RWPE1 (cell line): ENCODE measurements at regions not wholly inside any gene's neighbourhood (a gene's known extent, or its start where the extent isn't known, plus 50 kb on each side); places are given as distances from the start of the nearest gene placed in this dataset.

Source experiments
- CTCF ChIA-PET: fragments of 350-600 bp; sonication (Branson Sonifier 250); formaldehyde crosslinking; extraction: SDS; loops from one replicate; lab custom pipeline; 2021; lab: Yijun Ruan, JAX
- POLR2A ChIA-PET: fragments of 400-600 bp; formaldehyde crosslinking; extraction: SDS; loops from one replicate; lab custom pipeline; 2020; ENCODE audit warnings: antibody characterized with exemption; ENCODE audit not compliant: low non-redundant PET; lab: Yijun Ruan, JAX
- DNase-seq: peaks from one replicate; pipeline ENCODE4 v3.0.0; 2012; ENCODE audit warnings: low spot score
- H3K27ac ChIP-seq: fragments of 450-650 bp; 2 replicates; pipeline ENCODE4 v1.5.1; 2017
- TF ChIP-seq, protein P1 (sequence below): fragments of 450-650 bp; conservative IDR thresholded peaks from 2 replicates; pipeline ENCODE4 v1.5.1; 2017; ENCODE audit warnings: low read depth, mild to moderate bottlenecking

DNA sequence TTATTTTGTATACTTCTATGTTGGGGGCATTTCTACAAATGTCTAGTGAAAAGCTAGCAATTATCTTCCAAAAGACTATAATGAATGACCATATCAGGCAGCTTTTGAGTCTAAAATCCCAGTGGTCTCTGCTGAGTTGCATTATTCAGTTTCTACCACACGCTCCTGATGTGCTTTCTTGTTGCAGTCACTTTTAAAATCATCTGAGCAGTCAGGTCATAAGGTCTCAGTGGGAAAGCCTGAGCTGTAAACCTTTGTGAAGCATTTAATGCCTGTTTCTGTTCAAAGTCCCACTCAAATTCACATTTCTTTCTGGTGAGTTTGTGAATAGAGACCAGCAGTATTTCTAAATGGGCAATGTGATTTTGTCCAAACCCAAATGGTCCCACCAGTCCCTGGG lies 1681.5 kb downstream of the HACE1 start:
- no peak for DNase-seq
- H3K27ac ChIP-seq: no peak overlapping the region
- TF ChIP-seq, protein P1, sequence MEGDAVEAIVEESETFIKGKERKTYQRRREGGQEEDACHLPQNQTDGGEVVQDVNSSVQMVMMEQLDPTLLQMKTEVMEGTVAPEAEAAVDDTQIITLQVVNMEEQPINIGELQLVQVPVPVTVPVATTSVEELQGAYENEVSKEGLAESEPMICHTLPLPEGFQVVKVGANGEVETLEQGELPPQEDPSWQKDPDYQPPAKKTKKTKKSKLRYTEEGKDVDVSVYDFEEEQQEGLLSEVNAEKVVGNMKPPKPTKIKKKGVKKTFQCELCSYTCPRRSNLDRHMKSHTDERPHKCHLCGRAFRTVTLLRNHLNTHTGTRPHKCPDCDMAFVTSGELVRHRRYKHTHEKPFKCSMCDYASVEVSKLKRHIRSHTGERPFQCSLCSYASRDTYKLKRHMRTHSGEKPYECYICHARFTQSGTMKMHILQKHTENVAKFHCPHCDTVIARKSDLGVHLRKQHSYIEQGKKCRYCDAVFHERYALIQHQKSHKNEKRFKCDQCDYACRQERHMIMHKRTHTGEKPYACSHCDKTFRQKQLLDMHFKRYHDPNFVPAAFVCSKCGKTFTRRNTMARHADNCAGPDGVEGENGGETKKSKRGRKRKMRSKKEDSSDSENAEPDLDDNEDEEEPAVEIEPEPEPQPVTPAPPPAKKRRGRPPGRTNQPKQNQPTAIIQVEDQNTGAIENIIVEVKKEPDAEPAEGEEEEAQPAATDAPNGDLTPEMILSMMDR: no peak
- CTCF ChIA-PET: no interaction called here
- POLR2A ChIA-PET: no interaction called here

DNA sequence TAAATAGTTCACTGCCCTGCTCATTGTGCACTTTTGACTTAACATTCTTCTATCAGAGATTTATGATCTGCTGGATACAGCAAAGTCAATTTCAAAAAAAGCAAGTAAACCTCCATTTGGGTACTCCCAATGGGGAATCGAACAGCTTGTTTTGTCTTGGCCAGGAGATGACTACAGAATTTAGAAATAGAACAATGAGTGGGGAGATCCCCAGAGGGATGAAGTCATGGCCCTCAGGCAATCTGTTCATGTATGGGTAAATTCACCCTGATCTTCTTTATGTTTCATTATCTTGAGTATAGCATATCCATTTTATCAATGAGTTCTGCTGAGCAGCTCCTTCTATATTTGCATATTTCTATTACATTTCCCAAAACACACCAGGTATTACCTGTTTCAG lies 1681.9 kb downstream of the HACE1 start:
- CTCF ChIA-PET: no interaction called here
- DNase-seq: no peak
- POLR2A ChIA-PET: no interaction called here
- TF ChIP-seq, protein P1: no peak
- H3K27ac ChIP-seq: no peak overlapping the region

GRCh38 chr6:103175056-103175455 lies 1684.7 kb downstream of the HACE1 start:
- DNase-seq: no peak
- CTCF ChIA-PET: no interaction called here
- H3K27ac ChIP-seq: no peak overlapping the region
- TF ChIP-seq, protein P1: no peak
- POLR2A ChIA-PET: no interaction called here

DNA sequence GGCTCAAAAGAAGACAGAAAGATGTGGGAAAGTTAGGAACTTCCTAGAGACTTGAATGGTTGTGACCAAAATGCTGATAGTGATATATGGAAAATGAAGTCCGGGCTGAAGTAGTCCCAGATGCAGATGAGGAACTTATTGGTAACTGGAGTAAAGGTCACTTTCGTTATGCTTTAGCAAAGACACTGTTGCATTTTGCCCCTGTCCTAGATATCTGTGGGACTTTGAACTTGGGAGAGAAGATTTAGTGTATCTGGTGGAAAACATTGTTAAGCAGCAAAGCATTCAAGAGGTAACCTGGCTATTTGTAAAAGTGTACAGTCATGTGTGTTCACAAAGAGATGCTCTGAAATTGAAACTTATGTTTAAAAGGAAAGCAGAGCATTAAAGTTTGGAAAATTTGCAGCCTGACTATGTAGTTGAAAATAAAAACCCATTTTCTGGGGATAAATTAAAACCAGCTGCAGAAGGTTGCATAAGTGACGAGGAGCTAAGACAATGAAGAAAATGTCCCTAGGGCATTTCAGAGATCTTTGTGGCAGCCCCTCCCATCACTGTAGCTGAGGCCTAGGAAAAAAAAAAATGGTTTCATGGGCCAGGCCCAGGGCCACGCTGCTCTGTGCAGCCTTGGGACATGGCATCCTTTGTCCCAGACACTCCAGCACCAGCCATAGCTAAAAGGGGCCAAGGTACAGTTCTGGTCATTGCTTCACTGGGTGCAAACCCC lies 1692.2 kb downstream of the HACE1 start:
- TF ChIP-seq, protein P1: no peak
- DNase-seq: no peak
- ChIA-PET CTCF (no interaction called here), POLR2A (no interaction called here)
- H3K27ac ChIP-seq: no peak overlapping the region

- POLR2A ChIA-PET: no interaction called here
- CTCF ChIA-PET: no interaction called here
- no peak overlapping the region for H3K27ac ChIP-seq
- TF ChIP-seq, protein P1: no peak
- no peak for DNase-seq
These were observed 1704.7 kb downstream of the HACE1 start for GRCh38 chr6:103154779-103155572.

DNA sequence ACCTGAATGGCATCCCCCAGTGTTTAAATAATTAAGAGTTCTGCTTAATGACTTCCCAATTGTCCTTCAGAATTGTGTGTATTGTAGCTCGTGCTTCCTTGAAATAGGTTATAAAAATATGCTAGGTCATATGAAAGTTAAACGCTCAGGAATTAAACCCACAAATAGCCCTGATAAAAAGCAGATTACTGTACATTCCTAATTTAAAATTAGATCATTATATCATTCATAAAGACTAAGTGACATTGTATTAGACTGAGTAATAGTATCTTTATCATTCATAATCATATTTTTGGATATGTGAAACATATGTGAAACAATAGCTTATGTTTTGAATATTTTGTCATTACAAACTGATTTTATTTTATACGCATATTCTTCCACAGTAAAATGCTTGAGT lies 1706.7 kb downstream of the HACE1 start:
- ChIA-PET POLR2A (no interaction called here), CTCF (no interaction called here)
- TF ChIP-seq, protein P1: no peak
- no peak for DNase-seq
- no peak overlapping the region for H3K27ac ChIP-seq
